Uterus (tissue), 2 donors: ENCODE measurements at regions not wholly inside any gene's neighbourhood (a gene's known extent, or its start where the extent isn't known, plus 50 kb on each side); places are given as distances from the start of the nearest gene placed in this dataset.

Experiments used
- POLR2A ChIP-seq, 2 donors: fragments of 450-650 bp; IDR thresholded peaks; one replicate each; pipeline ENCODE4 v1.6.1; 2016; ENCODE audit warnings: antibody characterized with exemption in 2 of 2, mild to moderate bottlenecking in 1 of 2, moderate library complexity in 1 of 2
- TF ChIP-seq, protein P1 (sequence below), 4 experiments: fragments of 200-600 bp in 2 of 4; fragments of 450-650 bp in 2 of 4; sonication (generic) in 2 of 4; IDR thresholded peaks; one replicate each; pipeline ENCODE4 v1.5.1; 2016 to 2019; ENCODE audit warnings: antibody characterized with exemption in 4 of 4, mild to moderate bottlenecking in 2 of 4, moderate library complexity in 1 of 4

DNA sequence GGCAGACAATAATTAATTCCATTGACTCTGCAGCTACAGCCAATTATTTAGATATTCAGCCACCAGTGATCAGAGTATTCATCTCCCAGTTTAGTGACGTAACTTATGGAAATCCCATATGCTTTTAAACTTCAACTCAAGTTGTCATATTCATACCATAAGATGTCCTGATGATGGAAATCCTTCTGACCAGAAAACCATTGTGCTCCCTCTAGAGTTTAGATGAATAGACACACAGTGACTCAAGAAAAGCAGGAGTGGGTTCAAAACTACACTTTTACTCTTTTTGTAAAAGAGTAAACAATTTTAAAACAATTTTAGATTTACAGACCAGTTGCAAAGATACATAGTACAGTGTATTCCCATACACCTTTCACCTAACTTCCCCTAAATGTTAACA lies 463.7 kb downstream of the KCNT2 start:
- TF ChIP-seq POLR2A (IDR thresholded peaks at IDR 0.05): no peak
- TF ChIP-seq, protein P1, sequence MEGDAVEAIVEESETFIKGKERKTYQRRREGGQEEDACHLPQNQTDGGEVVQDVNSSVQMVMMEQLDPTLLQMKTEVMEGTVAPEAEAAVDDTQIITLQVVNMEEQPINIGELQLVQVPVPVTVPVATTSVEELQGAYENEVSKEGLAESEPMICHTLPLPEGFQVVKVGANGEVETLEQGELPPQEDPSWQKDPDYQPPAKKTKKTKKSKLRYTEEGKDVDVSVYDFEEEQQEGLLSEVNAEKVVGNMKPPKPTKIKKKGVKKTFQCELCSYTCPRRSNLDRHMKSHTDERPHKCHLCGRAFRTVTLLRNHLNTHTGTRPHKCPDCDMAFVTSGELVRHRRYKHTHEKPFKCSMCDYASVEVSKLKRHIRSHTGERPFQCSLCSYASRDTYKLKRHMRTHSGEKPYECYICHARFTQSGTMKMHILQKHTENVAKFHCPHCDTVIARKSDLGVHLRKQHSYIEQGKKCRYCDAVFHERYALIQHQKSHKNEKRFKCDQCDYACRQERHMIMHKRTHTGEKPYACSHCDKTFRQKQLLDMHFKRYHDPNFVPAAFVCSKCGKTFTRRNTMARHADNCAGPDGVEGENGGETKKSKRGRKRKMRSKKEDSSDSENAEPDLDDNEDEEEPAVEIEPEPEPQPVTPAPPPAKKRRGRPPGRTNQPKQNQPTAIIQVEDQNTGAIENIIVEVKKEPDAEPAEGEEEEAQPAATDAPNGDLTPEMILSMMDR (IDR thresholded peaks at IDR 0.05): no peak
